Fibroblast of skin of right biceps (primary cell): ENCODE measurements at regions not wholly inside any gene's neighbourhood (a gene's known extent, or its start where the extent isn't known, plus 50 kb on each side); places are given as distances from the start of the nearest gene placed in this dataset.

Experiments used
- DNase-seq: peaks from one replicate; pipeline ENCODE4 v3.0.0-alpha.2; 2013

- no peak for DNase-seq
Observed at GRCh38 chr2:204239411-204240165, 303.0 kb downstream of the ICOS start.

GRCh38 chr2:204240961-204241360, 304.3 kb upstream of the PARD3B start:
- no peak for DNase-seq

- DNase-seq = no peak
Observed at GRCh38 chr2:204249437-204249836, 295.8 kb upstream of the PARD3B start.

GRCh38 chr2:204250692-204251091, 294.6 kb upstream of the PARD3B start:
- DNase-seq = no peak

GRCh38 chr2:204251158-204251997, 293.9 kb upstream of the PARD3B start:
- no peak for DNase-seq

GRCh38 chr2:204251998-204252376, 293.3 kb upstream of the PARD3B start:
- no peak for DNase-seq

GRCh38 chr2:204255071-204255470, 290.2 kb upstream of the PARD3B start:
- DNase-seq = no peak

GRCh38 chr2:204255526-204255925, 289.7 kb upstream of the PARD3B start:
- no peak for DNase-seq

- DNase-seq = no peak
Observed at GRCh38 chr2:204257781-204258180, 287.5 kb upstream of the PARD3B start.

- DNase-seq = no peak
Observed at GRCh38 chr2:204258890-204259289, 286.4 kb upstream of the PARD3B start.

- DNase-seq = peak; percentile 73
Observed at GRCh38 chr2:204260162-204260877, 285.0 kb upstream of the PARD3B start.

GRCh38 chr2:204260901-204261300, 284.4 kb upstream of the PARD3B start:
- DNase-seq = no peak

- DNase-seq = no peak
Observed at GRCh38 chr2:204261846-204262245, 283.4 kb upstream of the PARD3B start.

GRCh38 chr2:204264085-204264553, 281.2 kb upstream of the PARD3B start:
- no peak for DNase-seq

GRCh38 chr2:204264621-204265140, 280.6 kb upstream of the PARD3B start:
- DNase-seq = no peak

GRCh38 chr2:204265681-204266181, 279.5 kb upstream of the PARD3B start:
- no peak for DNase-seq

- DNase-seq = no peak
Observed at GRCh38 chr2:204268458-204268857, 276.8 kb upstream of the PARD3B start.

GRCh38 chr2:204268971-204269370, 276.3 kb upstream of the PARD3B start:
- no peak for DNase-seq

GRCh38 chr2:204272089-204272488, 273.2 kb upstream of the PARD3B start:
- no peak for DNase-seq

GRCh38 chr2:204272610-204273287, 272.5 kb upstream of the PARD3B start:
- no peak for DNase-seq

- DNase-seq = no peak
Observed at GRCh38 chr2:204274429-204274828, 270.8 kb upstream of the PARD3B start.

- no peak for DNase-seq
Observed at GRCh38 chr2:204274991-204275390, 270.3 kb upstream of the PARD3B start.
